ENCODE measurements at regions not wholly inside any gene's neighbourhood (a gene's known extent, or its start where the extent isn't known, plus 50 kb on each side); places are given as distances from the start of the nearest gene placed in this dataset.

DNA sequence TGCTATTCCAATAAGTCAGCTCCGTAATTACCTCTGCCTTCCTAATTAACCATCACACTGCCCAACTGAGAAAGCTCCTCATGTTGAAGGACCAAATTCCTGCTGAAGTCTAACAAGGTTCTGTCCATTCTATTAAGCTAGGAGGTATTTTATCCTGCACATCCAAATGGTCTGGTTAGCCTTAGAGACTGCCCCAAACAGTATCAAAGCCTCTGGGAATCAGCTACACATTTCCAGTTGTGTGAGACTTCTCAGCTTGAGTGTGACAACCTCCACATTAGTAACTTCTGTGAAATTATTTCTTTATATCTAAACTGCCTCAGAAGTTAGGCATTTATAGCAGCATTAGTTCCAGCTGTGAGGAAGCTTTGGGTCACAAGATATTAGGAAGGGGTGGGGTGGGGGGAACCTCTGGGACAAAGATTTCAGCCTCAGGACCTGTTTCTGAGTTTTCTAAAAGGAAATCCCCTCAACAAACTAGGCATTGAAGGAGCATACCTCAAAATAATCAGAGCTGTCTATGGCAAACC, 150.5 kb upstream of the DUSP10 start:
- TF ChIP-seq, protein P1, sequence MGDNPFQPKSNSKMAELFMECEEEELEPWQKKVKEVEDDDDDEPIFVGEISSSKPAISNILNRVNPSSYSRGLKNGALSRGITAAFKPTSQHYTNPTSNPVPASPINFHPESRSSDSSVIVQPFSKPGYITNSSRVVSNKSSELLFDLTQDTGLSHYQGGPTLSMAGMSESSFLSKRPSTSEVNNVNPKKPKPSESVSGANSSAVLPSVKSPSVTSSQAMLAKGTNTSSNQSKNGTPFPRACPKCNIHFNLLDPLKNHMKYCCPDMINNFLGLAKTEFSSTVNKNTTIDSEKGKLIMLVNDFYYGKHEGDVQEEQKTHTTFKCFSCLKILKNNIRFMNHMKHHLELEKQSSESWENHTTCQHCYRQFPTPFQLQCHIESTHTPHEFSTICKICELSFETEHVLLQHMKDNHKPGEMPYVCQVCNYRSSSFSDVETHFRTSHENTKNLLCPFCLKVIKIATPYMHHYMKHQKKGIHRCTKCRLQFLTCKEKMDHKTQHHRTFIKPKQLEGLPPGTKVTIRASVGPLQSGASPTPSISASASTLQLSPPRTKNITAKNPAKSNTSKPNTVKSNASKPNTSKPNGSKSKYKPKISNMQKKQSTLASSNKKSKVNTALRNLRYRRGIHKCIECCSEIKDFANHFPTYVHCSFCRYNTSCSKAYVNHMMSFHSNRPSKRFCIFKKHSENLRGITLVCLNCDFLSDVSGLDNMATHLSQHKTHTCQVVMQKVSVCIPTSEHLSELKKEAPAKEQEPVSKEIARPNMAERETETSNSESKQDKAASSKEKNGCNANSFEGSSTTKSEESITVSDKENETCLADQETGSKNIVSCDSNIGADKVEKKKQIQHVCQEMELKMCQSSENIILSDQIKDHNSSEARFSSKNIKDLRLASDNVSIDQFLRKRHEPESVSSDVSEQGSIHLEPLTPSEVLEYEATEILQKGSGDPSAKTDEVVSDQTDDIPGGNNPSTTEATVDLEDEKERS (tag by site-specific recombination; IDR thresholded peaks at IDR 0.05): no peak
- TF ChIP-seq CTCF (tag by site-specific recombination; IDR thresholded peaks at IDR 0.05) (no peak), ZBTB21 (tag by site-specific recombination; IDR thresholded peaks at IDR 0.05) (no peak), TCF7L2 (IDR thresholded peaks at IDR 0.05; ENCODE audit: borderline replicate concordance, low read depth, low read length) (no peak), ZNF670 (tag by site-specific recombination; IDR thresholded peaks at IDR 0.05; ENCODE audit: low read depth) (no peak), YY1 (tag by site-specific recombination; IDR thresholded peaks at IDR 0.05) (no peak), ZNF561 (tag by site-specific recombination; IDR thresholded peaks at IDR 0.05; ENCODE audit: borderline replicate concordance) (no peak)
- TF ChIP-seq, protein P2, sequence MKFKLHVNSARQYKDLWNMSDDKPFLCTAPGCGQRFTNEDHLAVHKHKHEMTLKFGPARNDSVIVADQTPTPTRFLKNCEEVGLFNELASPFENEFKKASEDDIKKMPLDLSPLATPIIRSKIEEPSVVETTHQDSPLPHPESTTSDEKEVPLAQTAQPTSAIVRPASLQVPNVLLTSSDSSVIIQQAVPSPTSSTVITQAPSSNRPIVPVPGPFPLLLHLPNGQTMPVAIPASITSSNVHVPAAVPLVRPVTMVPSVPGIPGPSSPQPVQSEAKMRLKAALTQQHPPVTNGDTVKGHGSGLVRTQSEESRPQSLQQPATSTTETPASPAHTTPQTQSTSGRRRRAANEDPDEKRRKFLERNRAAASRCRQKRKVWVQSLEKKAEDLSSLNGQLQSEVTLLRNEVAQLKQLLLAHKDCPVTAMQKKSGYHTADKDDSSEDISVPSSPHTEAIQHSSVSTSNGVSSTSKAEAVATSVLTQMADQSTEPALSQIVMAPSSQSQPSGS (tag by site-specific recombination; IDR thresholded peaks at IDR 0.05; ENCODE audit: low read depth): no peak

All from HEK293 (cell line).